ENCODE measurements at regions not wholly inside any gene's neighbourhood (a gene's known extent, or its start where the extent isn't known, plus 50 kb on each side); places are given as distances from the start of the nearest gene placed in this dataset.

GRCh38 chr15:29430831-29431230 is 161.2 kb upstream of the NSMCE3 start:
- no peaks in the 10 kb centered on the region for H3K27me3 ChIP-seq (ENCODE audit: control insufficient read depth, insufficient read depth, low read length)
- TF ChIP-seq CTCF (conservative IDR thresholded peaks at IDR 0.05 in 1 of 2, IDR thresholded peaks at IDR 0.05 in 1 of 2; ENCODE audit: low read depth in 1 of 2, low read length in 2 of 2) (no peak), EZH2 (IDR thresholded peaks at IDR 0.05; ENCODE audit: low read length, missing control alignments) (no peak)
- no peak overlapping the region for H3K4me3 ChIP-seq (replicated peaks in 1 of 4; ENCODE audit: control extremely low read depth in 1 of 4, insufficient read depth in 1 of 4, low read depth in 3 of 4, low read length in 4 of 4)
- H3K9me3 ChIP-seq (ENCODE audit: control insufficient read depth, insufficient read depth, low read depth, low read length), result no peaks in the 10 kb centered on the region
- H4K20me1 ChIP-seq (ENCODE audit: control insufficient read depth, extremely low read depth, insufficient read depth, low read length), result no peaks in the 10 kb centered on the region
- H3K79me2 ChIP-seq (ENCODE audit: control insufficient read depth, insufficient read depth, low read length), result no peaks in the 10 kb centered on the region
- no peak overlapping the region for H3K9ac ChIP-seq (ENCODE audit: insufficient read depth, low read length)
- no peak overlapping the region for H3K4me2 ChIP-seq (ENCODE audit: extremely low read depth, insufficient read depth, low read length)
- H3K36me3 ChIP-seq (ENCODE audit: control insufficient read depth, insufficient read depth, low read length), result no peaks in the 10 kb centered on the region
- H2AFZ ChIP-seq (ENCODE audit: low read length), result no peak overlapping the region
- no peak for DNase-seq (ENCODE audit: low read depth in 2 of 2)
- H3K4me1 ChIP-seq (ENCODE audit: control insufficient read depth, extremely low read depth, insufficient read depth, low read length), result no peaks in the 10 kb centered on the region
- no peak overlapping the region for H3K27ac ChIP-seq (ENCODE audit: insufficient read depth, low read length)

GRCh38 chr15:29430124-29430523 is 160.5 kb upstream of the NSMCE3 start:
- H3K4me2 ChIP-seq (ENCODE audit: extremely low read depth, insufficient read depth, low read length), result no peak overlapping the region
- H3K4me1 ChIP-seq (ENCODE audit: control insufficient read depth, extremely low read depth, insufficient read depth, low read length), result no peaks in the 10 kb centered on the region
- H3K9me3 ChIP-seq (ENCODE audit: control insufficient read depth, insufficient read depth, low read depth, low read length), result no peaks in the 10 kb centered on the region
- TF ChIP-seq CTCF (conservative IDR thresholded peaks at IDR 0.05 in 1 of 2, IDR thresholded peaks at IDR 0.05 in 1 of 2; ENCODE audit: low read depth in 1 of 2, low read length in 2 of 2) (no peak), EZH2 (IDR thresholded peaks at IDR 0.05; ENCODE audit: low read length, missing control alignments) (no peak)
- DNase-seq (ENCODE audit: low read depth in 2 of 2), result no peak
- no peak overlapping the region for H3K9ac ChIP-seq (ENCODE audit: insufficient read depth, low read length)
- H2AFZ ChIP-seq (ENCODE audit: low read length), result no peak overlapping the region
- no peak overlapping the region for H3K27ac ChIP-seq (ENCODE audit: insufficient read depth, low read length)
- no peaks in the 10 kb centered on the region for H3K79me2 ChIP-seq (ENCODE audit: control insufficient read depth, insufficient read depth, low read length)
- H3K36me3 ChIP-seq (ENCODE audit: control insufficient read depth, insufficient read depth, low read length), result no peaks in the 10 kb centered on the region
- no peak overlapping the region for H3K4me3 ChIP-seq (replicated peaks in 1 of 4; ENCODE audit: control extremely low read depth in 1 of 4, insufficient read depth in 1 of 4, low read depth in 3 of 4, low read length in 4 of 4)
- H3K27me3 ChIP-seq (ENCODE audit: control insufficient read depth, insufficient read depth, low read length), result no peaks in the 10 kb centered on the region
- no peaks in the 10 kb centered on the region for H4K20me1 ChIP-seq (ENCODE audit: control insufficient read depth, extremely low read depth, insufficient read depth, low read length)

- Histone ChIP-seq H3K36me3 (ENCODE audit: control insufficient read depth, insufficient read depth, low read length) (no peaks in the 10 kb centered on the region), H3K4me1 (ENCODE audit: control insufficient read depth, extremely low read depth, insufficient read depth, low read length) (no peaks in the 10 kb centered on the region), H2AFZ (ENCODE audit: low read length) (no peak overlapping the region), H4K20me1 (ENCODE audit: control insufficient read depth, extremely low read depth, insufficient read depth, low read length) (no peaks in the 10 kb centered on the region), H3K79me2 (ENCODE audit: control insufficient read depth, insufficient read depth, low read length) (no peaks in the 10 kb centered on the region), H3K9ac (ENCODE audit: insufficient read depth, low read length) (no peak overlapping the region), H3K9me3 (ENCODE audit: control insufficient read depth, insufficient read depth, low read depth, low read length) (no peaks in the 10 kb centered on the region), H3K27ac (ENCODE audit: insufficient read depth, low read length) (no peak overlapping the region), H3K4me3 (replicated peaks in 1 of 4; ENCODE audit: control extremely low read depth in 1 of 4, insufficient read depth in 1 of 4, low read depth in 3 of 4, low read length in 4 of 4) (no peak overlapping the region), H3K27me3 (ENCODE audit: control insufficient read depth, insufficient read depth, low read length) (no peaks in the 10 kb centered on the region), H3K4me2 (ENCODE audit: extremely low read depth, insufficient read depth, low read length) (no peak overlapping the region)
- no peak for DNase-seq (ENCODE audit: low read depth in 2 of 2)
- TF ChIP-seq EZH2 (IDR thresholded peaks at IDR 0.05; ENCODE audit: low read length, missing control alignments) (no peak), CTCF (conservative IDR thresholded peaks at IDR 0.05 in 1 of 2, IDR thresholded peaks at IDR 0.05 in 1 of 2; ENCODE audit: low read depth in 1 of 2, low read length in 2 of 2) (no peak)
Observed at GRCh38 chr15:29429584-29429983, 160.0 kb upstream of the NSMCE3 start.

Data from fibroblast of lung (primary cell).